ENCODE measurements at regions not wholly inside any gene's neighbourhood (a gene's known extent, or its start where the extent isn't known, plus 50 kb on each side); places are given as distances from the start of the nearest gene placed in this dataset.
A peak's percentile ranks its signal among the peaks of the same experiment; 100 is the strongest.

DNA sequence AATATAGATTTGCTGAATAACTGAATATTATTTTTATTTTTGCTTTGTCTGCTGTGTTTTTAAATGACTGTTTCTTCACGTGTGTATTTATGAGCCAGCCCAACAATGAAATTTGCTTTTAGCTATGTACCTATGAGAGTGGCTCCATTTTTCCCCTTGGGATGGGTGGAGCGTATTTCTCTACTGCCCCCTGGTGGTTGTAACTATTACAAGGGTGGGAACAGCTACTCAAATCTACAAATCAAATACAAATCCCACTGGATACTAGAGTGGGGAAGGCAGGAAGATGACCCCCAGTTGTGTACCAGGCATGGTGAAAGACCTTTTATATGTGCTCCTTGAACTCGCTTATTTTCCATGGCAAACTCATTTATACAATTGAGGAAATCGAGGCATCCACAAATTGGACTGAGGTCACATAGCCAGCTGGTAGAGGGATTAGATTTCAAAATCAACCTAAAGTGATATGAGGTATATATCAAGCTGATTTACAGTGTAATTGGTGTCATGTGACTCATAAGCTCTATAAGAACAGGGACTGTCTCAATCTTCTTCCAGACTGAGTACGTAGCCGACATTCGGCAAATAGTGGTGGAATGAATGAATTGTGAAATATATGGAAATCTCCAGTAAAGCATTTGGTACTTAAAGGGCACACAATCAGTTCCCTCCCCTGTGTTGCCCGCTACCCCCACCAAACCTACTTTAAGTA is 69.5 kb upstream of the VEPH1 start:
- no TSS peak for BruUV-seq (replicated peaks)
- peak overlapping the region; percentile 96 for H2AFZ ChIP-seq (ENCODE audit: low read depth, low read length, poor library complexity, severe bottlenecking)
- H3K9ac ChIP-seq (ENCODE audit: low read length), result no peak overlapping the region
- TF ChIP-seq, protein P1, sequence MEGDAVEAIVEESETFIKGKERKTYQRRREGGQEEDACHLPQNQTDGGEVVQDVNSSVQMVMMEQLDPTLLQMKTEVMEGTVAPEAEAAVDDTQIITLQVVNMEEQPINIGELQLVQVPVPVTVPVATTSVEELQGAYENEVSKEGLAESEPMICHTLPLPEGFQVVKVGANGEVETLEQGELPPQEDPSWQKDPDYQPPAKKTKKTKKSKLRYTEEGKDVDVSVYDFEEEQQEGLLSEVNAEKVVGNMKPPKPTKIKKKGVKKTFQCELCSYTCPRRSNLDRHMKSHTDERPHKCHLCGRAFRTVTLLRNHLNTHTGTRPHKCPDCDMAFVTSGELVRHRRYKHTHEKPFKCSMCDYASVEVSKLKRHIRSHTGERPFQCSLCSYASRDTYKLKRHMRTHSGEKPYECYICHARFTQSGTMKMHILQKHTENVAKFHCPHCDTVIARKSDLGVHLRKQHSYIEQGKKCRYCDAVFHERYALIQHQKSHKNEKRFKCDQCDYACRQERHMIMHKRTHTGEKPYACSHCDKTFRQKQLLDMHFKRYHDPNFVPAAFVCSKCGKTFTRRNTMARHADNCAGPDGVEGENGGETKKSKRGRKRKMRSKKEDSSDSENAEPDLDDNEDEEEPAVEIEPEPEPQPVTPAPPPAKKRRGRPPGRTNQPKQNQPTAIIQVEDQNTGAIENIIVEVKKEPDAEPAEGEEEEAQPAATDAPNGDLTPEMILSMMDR (IDR thresholded peaks at IDR 0.05 in 2 of 3, conservative IDR thresholded peaks at IDR 0.05 in 1 of 3; ENCODE audit: borderline replicate concordance in 1 of 3, insufficient read depth in 1 of 3, low read depth in 2 of 3, low read length in 2 of 3), result peak; percentile 56 to 93 (median 65); a peak in 5 of 6 replicates
- TF ChIP-seq ELF1 (IDR thresholded peaks at IDR 0.05; ENCODE audit: borderline replicate concordance, low read depth) (no peak), EZH2phosphoT487 (IDR thresholded peaks at IDR 0.05; ENCODE audit: borderline replicate concordance) (no peak), RAD21 (IDR thresholded peaks at IDR 0.05; ENCODE audit: low read depth) (peak; percentile 69), YY1 (IDR thresholded peaks at IDR 0.05; ENCODE audit: extremely low read depth, insufficient replicate concordance, low read depth, low read length) (peak; percentile 17), POLR2A (IDR thresholded peaks at IDR 0.05; ENCODE audit: borderline replicate concordance, extremely low read depth, insufficient read depth, insufficient read length) (no peak), CBX3 (IDR thresholded peaks at IDR 0.05; ENCODE audit: low read depth) (no peak), POLR2AphosphoS5 (IDR thresholded peaks at IDR 0.05; ENCODE audit: low read depth, low read length) (no peak)
- TF ChIP-seq, protein P2, sequence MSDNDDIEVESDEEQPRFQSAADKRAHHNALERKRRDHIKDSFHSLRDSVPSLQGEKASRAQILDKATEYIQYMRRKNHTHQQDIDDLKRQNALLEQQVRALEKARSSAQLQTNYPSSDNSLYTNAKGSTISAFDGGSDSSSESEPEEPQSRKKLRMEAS (IDR thresholded peaks at IDR 0.05), result no peak
- no peak overlapping the region for H3K27ac ChIP-seq (ENCODE audit: low read depth, low read length)
- no peaks in the 10 kb centered on the region; the same call in 1 of the 2 replicates for H3K9me2 ChIP-seq (ENCODE audit: insufficient read depth)
- peak; percentile 50 for DNase-seq (ENCODE audit: low read depth, low spot score)
- RAD21 ChIA-PET (ENCODE audit: low non-redundant PET in 1 of 2, low total read pairs in 2 of 2, uncharacterized antibody in 2 of 2, unreplicated experiment in 2 of 2), result interaction anchor here (0.8 to 1.4 kb wide), 4 partner anchors 40 to 368 kb away, joined by 3 to 11 read pairs (median 6); no protein-coding TSS in a partner anchor
- H3K4me1 ChIP-seq (ENCODE audit: control insufficient read depth in 1 of 2, insufficient read depth in 2 of 2, low read length in 2 of 2), result no peaks in the 10 kb centered on the region
- CTCF ChIA-PET, result interaction anchor here (0.7 to 2.9 kb wide), 20 partner anchors 9 to 862 kb away, joined by 3 to 103 read pairs (median 4); partner anchors contain the start of gene VEPH1
- POLR2A ChIA-PET, result interaction anchor here (0.8 kb wide), 1 partner anchor 40 kb away, joined by 3 read pairs; no protein-coding TSS in a partner anchor
- H3K27me3 ChIP-seq (ENCODE audit: insufficient read depth, low read length), result no peaks in the 10 kb centered on the region
- intact Hi-C loops (cut with micrococcal nuclease), result loop anchor here (1.0 to 2.0 kb wide), 2 partner anchors 40 to 368 kb away; no protein-coding TSS in a partner anchor
- ATAC-seq, result peak; percentile 95
- no peak overlapping the region for H3K4me3 ChIP-seq (replicated peaks in 1 of 2; ENCODE audit: low read depth in 1 of 2, low read length in 2 of 2)
- no peaks in the 10 kb centered on the region for H3K79me2 ChIP-seq (ENCODE audit: insufficient read depth, low read length)
- no peaks in the 10 kb centered on the region for H3K9me3 ChIP-seq (ENCODE audit: control insufficient read depth in 1 of 2, insufficient read depth in 1 of 2, low read depth in 1 of 2, low read length in 2 of 2)
- H4K20me1 ChIP-seq (ENCODE audit: insufficient read depth), result no peaks in the 10 kb centered on the region
- no peaks in the 10 kb centered on the region for H3K36me3 ChIP-seq (ENCODE audit: control insufficient read depth in 1 of 2, insufficient read depth in 2 of 2, low read length in 2 of 2)
- no peak overlapping the region for H3K4me2 ChIP-seq (ENCODE audit: low read length)
